ENCODE measurements at regions not wholly inside any gene's neighbourhood (a gene's known extent, or its start where the extent isn't known, plus 50 kb on each side); places are given as distances from the start of the nearest gene placed in this dataset.

GRCh38 chr7:46492466-46492865 lies 571.4 kb upstream of the IGFBP3 start:
- no peak for DNase-seq (ENCODE audit: low spot score)

DNA sequence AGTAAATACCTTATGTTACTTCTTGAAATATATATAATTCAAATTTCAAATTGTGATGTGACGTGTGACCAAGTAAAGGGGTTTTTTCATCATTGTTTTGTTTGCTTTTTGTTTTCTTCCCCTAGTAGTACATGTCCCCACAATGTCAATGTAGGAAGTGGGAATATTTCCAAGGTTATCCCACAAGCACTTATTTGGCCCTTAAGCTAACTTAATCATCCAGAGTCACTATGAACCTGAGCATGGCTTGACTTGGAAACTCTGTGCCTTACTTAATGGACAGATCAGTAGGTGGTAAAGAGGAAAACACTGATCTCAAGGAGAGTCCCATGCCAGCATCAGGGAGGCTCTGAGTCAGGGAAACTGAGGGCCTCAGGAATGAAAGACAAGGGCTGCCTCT lies 569.3 kb upstream of the IGFBP3 start:
- no peak for DNase-seq (ENCODE audit: low spot score)

- DNase-seq (ENCODE audit: low spot score): no peak
These were observed 568.0 kb upstream of the IGFBP3 start for GRCh38 chr7:46489106-46489505.

DNA sequence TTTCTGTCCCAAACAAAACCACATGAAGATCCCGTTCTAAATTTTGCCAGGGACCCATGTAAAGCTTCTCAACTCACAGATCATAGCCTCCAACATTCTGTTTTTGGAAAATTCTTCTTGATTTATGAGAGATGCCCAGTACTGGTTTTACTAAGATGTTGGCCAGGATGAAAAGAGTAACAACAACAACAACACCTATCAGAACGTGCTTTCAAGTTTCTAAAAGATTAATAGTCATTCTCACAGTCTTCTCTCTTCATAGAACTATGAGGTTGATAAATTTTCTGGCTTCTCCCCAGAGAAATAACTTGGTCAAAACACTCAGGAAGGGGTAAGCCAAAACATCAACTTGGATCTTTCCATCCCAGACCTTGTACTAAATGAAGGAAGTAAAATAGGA lies 567.5 kb upstream of the IGFBP3 start:
- no peak for DNase-seq (ENCODE audit: low spot score)

- no peak for DNase-seq (ENCODE audit: low spot score)
These were observed 565.5 kb upstream of the IGFBP3 start for GRCh38 chr7:46486256-46487206.

- DNase-seq (ENCODE audit: low spot score): no peak
These were observed 564.5 kb upstream of the IGFBP3 start for GRCh38 chr7:46485481-46486065.

GRCh38 chr7:46484906-46485305 lies 563.8 kb upstream of the IGFBP3 start:
- DNase-seq (ENCODE audit: low spot score): no peak

- DNase-seq (ENCODE audit: low spot score): no peak
These were observed 559.5 kb upstream of the IGFBP3 start for GRCh38 chr7:46480619-46481018.

DNA sequence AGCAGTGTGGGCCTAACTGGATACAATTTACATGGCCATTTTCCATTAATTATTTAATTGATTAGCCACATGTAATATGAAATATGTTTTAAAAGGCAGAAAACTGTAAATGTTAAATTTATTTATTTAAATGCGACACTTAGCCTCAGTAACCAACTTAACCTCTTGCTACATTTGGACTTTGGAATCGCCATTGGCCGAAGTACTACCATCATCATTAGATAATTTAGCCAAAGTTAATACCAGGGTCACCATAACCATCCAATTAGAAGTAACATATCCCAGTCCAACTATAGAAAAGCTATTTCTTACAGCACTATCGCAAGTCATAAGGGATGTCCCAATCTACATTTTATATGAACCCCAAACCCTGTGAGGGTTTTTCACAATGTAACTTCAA lies 558.6 kb upstream of the IGFBP3 start:
- no peak for DNase-seq (ENCODE audit: low spot score)

- no peak for DNase-seq (ENCODE audit: low spot score)
These were observed 557.0 kb upstream of the IGFBP3 start for GRCh38 chr7:46478046-46478445.

DNA sequence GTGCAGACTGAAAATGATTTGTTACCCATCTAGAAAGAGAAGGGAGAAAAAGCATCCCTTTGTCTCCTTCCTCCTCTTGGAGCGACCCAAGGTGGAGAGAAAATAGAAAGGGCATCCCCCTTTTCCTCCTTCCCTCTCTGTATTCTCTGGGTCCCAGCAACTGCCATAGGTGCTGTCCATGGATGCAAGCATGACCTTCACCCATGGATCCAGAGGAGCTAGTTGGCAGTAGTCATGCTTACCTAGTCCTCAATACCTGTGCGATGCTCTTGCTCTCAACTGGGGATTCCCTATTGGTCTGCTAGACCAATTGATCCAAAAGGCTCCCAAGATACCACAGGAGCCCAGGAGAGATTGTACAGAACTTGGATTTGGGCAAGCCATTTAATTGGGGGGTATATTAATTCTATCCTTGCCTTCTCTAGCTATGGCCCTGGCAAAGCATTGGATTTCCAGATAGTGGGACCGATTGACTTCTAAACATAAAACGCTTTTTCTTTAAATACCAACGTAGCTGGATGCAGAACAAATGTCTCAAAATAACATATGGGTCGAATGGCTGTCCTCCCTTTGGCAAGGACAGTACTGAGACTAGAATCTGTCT lies 547.8 kb upstream of the IGFBP3 start:
- DNase-seq (ENCODE audit: low spot score): no peak

- no peak for DNase-seq (ENCODE audit: low spot score)
These were observed 542.1 kb upstream of the IGFBP3 start for GRCh38 chr7:46463170-46463569.

- no peak for DNase-seq (ENCODE audit: low spot score)
These were observed 540.3 kb upstream of the IGFBP3 start for GRCh38 chr7:46461334-46461777.

GRCh38 chr7:46459942-46460341 lies 538.9 kb upstream of the IGFBP3 start:
- DNase-seq (ENCODE audit: low spot score): no peak

- DNase-seq (ENCODE audit: low spot score): no peak
These were observed 533.7 kb upstream of the IGFBP3 start for GRCh38 chr7:46454816-46455215.

- no peak for DNase-seq (ENCODE audit: low spot score)
These were observed 531.6 kb upstream of the IGFBP3 start for GRCh38 chr7:46452561-46453135.

DNA sequence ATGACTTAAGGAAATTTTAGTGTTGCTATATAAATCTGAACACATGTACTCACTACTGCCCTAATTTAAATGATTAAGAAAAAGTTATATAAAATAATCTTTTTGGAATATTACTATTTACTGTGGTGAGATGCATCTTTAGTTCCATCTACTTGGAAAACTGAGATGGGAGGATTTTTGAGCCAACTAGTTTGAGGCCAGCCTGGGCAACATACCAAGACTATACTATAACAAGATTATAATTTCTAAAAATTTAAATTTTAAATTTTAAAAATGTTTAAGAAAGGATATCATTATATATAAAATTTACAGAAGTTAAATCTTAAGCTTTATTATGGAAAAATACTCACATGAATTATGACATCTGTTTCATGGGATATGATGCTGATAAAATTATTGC lies 530.8 kb upstream of the IGFBP3 start:
- DNase-seq (ENCODE audit: low spot score): no peak

- DNase-seq (ENCODE audit: low spot score): no peak
These were observed 529.8 kb upstream of the IGFBP3 start for GRCh38 chr7:46450886-46451285.

GRCh38 chr7:46450425-46450824 lies 529.4 kb upstream of the IGFBP3 start:
- no peak for DNase-seq (ENCODE audit: low spot score)

DNA sequence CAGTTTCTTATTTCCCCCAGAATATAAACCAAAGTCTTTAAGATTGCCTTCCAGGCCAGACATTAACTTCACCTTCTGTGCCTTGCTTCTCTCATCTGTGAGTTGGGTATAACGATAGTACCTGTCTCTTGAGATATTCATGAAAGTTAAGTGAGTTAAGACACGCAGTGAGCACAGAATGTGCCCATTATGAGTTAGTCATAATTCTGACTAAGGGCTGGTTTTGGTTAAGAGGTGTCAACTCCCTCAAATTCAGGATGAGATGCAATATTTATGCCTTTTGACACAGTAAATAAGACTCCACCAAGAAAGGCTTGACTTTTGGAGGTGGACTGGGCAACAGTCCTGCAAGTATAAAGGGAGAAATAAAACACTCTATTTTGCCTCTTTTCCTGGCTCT lies 528.7 kb upstream of the IGFBP3 start:
- DNase-seq (ENCODE audit: low spot score): no peak

- no peak for DNase-seq (ENCODE audit: low spot score)
These were observed 527.4 kb upstream of the IGFBP3 start for GRCh38 chr7:46448478-46448877.

GRCh38 chr7:46446151-46446550 lies 525.1 kb upstream of the IGFBP3 start:
- DNase-seq (ENCODE audit: low spot score): no peak

- no peak for DNase-seq (ENCODE audit: low spot score)
These were observed 523.2 kb upstream of the IGFBP3 start for GRCh38 chr7:46444256-46444655.
